GOT3 (cell line): ENCODE measurements at regions not wholly inside any gene's neighbourhood (a gene's known extent, or its start where the extent isn't known, plus 50 kb on each side); places are given as distances from the start of the nearest gene placed in this dataset.

Experiments
- DNase-seq: peaks from one replicate; lab custom pipeline; 2025; ENCODE audit warnings: mixed read lengths; lab: John Stamatoyannopoulos, UW

DNA sequence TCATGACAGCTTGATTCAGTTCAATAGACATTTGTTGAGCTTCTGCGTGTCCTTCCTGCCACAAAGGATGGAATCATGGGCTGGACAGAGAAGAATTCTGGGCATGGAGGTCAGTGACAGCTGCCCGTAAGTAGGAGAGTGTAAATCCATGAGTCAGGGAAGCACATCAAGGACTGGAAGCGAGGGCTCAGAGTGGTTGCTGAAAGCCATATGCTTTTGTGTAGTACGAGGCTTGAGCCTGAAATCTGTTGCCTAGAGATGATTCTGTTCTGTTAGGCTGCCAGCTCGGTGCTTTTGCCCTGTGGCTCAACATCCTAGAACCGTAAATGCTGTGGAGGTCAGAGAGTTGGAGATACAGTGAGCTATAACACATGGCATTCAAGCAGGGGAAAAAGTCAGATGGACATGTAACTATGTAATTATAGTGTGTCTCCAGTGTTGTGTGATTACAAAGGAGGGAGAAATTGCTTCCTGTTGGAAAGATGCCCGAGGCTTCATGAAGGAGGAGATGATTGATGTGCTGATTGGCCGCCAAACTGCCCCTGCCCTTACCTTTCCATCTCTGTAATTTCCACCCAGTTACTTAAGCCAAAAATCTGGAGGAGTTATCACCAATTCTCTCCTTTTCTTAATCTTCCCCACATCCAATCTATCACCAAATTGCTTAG, 92.8 kb upstream of the CACNA1E start:
- DNase-seq = no peak

DNA sequence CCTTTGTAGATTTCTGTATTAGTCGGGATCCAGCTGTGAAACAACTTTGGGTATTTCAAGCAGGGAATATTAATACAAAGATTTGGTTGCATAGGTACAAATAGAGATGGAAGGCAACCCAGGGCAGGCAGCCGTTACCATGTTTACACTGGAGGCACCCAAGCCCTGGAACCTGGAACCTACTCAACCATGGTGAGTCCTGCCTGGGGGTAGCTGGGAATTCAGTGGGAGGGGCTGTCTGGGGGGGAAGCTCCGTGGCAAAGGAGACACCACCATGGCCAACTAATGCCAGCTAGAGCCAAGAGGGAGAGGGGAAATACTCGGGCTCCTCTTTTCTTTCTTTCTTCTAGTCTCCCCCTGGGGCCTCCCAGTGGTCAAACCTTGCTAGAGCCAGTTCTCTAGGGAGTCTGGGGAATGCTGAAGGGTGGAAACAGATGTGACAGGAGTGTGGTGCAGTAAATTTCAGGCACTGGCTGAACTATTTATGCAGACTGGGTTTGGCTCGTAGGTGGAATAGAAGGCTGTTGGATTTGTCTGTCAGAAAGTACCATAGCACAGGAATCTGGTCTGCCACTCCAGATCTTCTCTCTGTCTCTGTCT, 91.9 kb upstream of the CACNA1E start:
- no peak for DNase-seq

- DNase-seq = no peak
These were observed 91.2 kb upstream of the CACNA1E start for GRCh38 chr1:181392133-181392532.

GRCh38 chr1:181392613-181393220, 90.6 kb upstream of the CACNA1E start:
- DNase-seq = no peak

- DNase-seq = no peak
These were observed 88.6 kb upstream of the CACNA1E start for GRCh38 chr1:181394766-181395165.

DNA sequence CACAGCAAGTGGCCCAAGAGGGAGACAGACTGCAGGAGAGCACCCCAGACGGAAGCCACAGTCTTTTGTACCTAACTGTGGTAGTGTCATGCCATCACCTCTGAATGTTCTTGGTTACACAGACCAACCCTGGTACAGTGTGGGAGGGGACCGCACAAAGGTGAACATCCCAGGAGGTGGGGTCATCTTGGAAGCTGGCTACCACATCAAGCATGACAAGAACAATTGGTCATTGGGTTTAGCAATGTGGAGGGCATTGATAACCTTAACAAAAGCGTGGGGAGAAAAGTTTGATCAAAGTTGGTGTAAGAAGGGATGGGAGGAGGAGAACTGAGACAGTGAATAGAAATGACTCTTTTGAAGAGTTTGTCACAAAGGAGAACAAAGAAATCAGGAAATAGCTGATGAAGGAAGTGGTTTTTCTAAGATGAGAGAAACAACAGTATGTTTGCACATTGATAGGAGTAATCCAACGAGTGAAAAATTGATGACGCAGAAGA, 87.1 kb upstream of the CACNA1E start:
- no peak for DNase-seq

DNA sequence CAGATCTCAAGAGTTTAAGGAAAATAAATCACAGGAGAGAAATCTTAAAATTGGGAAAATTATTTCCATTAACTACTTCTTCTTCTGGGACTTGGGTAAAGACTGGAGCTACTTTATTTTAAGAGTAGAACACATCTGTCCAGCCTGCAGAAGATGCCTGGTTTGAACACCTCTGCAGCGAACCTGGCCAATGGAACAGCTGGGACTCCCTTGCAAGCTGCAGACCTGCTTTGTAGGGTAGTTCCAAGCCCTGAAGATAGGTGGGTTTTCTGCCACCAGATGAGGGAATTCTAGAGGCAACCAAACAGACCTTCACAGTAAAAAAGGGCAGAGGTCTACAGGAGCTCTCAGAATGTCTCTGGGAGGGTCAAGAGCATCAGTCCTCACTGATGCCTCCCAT, 86.5 kb upstream of the CACNA1E start:
- DNase-seq = no peak

DNA sequence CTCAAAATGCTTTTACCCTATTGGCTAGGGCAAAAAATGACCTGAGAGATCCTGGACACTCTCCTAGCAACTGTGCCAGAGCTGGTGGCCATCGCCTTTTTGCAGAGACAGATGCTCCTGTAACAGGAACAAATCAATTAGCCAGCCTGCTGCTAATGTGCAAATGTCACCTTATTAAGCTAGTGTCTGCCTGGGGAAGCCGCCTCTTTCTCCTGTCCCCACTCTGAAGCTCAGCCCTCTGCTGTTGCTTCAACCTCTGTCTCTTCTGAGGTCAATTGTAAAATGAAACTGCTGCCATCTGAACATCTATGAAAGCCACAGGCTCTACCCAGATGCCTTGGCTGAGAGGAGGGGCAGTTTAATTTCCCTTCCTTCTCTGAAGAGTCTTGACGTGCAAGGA, 85.5 kb upstream of the CACNA1E start:
- DNase-seq = no peak

DNA sequence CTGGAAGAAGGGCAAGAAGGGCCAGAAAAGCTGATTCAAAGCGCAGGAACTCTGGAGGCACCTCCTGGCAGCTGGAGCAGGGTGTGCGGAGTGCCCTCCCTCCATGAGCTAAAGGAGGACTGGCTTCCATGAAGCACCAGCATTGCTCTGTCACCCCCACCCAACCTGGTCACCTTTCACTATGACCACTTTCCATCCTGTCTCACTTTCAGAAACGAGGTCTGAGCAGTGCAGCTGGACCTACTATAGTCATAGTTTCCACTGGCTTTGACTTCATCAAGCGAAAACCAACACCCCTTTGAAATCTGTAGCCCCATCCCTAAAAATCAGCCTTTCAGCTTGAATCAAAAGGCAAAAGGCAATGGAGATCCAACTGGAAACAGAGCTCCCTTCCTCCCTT, 84.8 kb upstream of the CACNA1E start:
- no peak for DNase-seq

GRCh38 chr1:181405584-181405983, 77.7 kb upstream of the CACNA1E start:
- DNase-seq = no peak

DNA sequence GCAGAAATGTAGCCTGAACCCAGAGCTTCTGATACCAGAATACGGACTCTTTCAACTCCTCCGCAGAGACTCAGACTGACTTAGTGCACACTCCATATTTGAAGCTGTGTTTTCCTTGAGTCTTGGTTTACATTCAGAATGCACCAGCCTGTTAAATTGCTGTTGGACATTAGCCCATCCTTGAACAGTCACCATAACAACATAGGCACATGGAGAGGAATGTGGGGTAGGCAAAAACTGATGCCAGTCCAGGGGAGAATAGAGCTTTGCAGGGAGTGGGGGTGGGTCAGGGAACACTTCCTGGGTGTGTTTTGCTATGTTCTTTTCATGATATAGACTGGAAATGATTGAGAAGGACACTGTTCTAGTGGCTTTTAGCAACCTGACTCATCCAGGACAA, 76.3 kb upstream of the CACNA1E start:
- DNase-seq = no peak

- no peak for DNase-seq
These were observed 73.3 kb upstream of the CACNA1E start for GRCh38 chr1:181409981-181410380.

- DNase-seq = no peak
These were observed 70.6 kb upstream of the CACNA1E start for GRCh38 chr1:181412746-181413145.

GRCh38 chr1:181413195-181413815, 70.0 kb upstream of the CACNA1E start:
- DNase-seq = no peak

- no peak for DNase-seq
These were observed 69.5 kb upstream of the CACNA1E start for GRCh38 chr1:181413836-181414235.

GRCh38 chr1:181416268-181416860, 67.0 kb upstream of the CACNA1E start:
- no peak for DNase-seq

DNA sequence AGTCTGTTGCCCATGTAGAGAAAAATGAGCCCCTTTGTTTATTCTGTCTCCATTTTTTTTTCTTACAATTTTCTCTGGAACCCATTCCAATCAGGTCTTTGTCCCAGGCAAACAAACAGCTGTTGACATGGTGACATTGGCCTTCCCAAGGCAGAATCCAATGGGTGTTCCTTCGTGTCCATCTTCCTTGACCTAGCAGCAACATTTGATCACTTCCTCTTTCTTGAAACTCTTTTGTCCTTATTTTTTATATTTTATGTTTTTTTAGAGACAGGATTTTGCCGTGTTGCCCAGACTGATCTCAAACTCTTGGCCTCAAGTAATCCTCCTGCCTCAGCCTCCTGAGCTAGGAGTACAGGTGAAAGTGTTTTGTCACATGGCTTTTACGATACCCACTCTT, 65.4 kb upstream of the CACNA1E start:
- DNase-seq = no peak

DNA sequence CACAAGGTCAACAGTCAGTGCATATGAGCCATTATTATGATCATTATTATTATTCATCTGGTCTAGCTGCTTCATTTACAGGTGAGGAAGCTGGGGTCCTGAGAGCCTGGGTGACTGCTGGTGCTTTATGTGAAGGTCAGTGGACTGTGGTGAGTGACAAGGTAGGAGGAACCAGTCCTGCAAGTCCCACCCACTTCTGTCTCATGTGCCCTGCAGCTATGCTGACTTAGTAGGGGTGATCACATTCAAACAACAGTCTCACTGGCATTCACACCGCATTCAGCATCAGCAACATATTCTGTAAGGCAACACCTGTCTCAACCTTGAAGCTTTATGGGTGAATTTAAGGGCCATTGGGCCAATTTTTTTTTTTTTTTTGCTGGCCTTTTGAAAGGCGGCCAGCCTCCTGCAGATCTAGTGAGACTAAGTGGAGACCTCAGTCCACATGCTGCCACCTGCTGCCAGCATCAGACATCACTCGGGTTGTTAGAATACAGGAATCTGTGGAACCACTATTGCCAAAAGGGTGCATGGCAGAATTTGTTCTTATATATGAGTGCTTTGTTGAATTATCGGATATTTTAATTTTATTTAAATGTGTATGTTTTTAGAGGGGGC, 59.9 kb upstream of the CACNA1E start:
- no peak for DNase-seq

DNA sequence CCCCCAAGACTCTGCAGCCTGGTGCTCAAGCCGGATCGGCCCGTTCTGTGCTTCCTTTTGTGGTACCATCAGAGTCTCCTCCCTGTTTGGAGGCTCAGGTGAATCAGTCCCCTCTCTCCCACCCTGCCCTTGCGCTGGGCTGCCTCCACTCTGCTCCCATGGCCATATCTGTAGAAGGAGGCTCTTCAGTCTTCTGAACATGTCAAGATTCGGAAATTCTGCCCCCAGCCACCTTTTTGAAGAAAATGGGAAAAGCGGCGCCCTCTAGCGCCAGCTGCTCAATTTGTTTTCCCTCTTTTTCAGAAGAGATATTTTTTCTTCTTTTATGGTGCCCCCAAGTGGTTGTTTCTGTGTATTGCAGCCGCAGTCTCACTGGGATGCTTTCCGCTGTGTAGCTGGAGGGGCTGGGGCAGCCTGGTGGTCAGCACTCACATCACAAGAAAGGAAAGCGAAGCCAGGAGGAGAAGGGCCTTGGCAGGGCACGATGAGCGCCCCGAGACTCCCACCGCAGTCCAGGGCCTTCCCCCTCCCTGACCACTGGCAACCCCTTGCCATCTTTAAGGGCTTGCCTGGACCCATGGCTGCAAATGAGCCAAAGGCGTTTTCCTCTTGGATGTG, 58.4 kb upstream of the CACNA1E start:
- DNase-seq = peak; percentile 34

- no peak for DNase-seq
These were observed 57.8 kb upstream of the CACNA1E start for GRCh38 chr1:181425566-181425965.

DNA sequence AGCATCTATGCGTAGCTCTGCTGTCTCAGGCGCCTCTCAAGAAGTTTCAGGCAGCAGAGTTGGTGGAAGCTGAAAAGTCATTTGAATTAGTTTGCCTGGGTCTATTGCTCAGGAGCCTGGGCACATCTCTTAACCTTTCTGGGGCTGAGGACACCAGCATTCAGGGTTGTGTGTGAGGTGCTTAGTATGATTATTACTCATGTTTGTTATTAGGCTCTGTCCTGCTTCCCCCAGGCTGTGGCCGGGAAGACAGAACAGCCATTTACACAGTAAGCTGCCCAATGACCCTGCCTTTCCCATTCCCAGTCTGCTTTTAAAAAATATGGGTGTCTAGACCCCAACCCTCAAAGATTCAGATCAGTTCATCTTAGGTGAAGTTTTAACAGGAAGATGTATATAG, 53.9 kb upstream of the CACNA1E start:
- no peak for DNase-seq
